ENCODE measurements at regions not wholly inside any gene's neighbourhood (a gene's known extent, or its start where the extent isn't known, plus 50 kb on each side); places are given as distances from the start of the nearest gene placed in this dataset.

- TF ChIP-seq CTCF (IDR thresholded peaks at IDR 0.05): no peak
- intact Hi-C loops (cut with DNase I): no loop called here
- H3K27ac ChIP-seq: no peak overlapping the region
- no peaks in the 10 kb centered on the region for H3K4me1 ChIP-seq
- no peak overlapping the region for H3K4me3 ChIP-seq
- H3K27me3 ChIP-seq: no peaks in the 10 kb centered on the region
- H3K9me3 ChIP-seq: no peaks in the 10 kb centered on the region
- no peak for DNase-seq
- ATAC-seq: no peak
- H3K36me3 ChIP-seq: no peaks in the 10 kb centered on the region
Observed at GRCh38 chr3:39601241-39601640, 133.8 kb downstream of the MOBP start.

- Histone ChIP-seq H3K9me3 (no peaks in the 10 kb centered on the region), H3K27ac (no peak overlapping the region), H3K4me3 (no peak overlapping the region), H3K27me3 (no peaks in the 10 kb centered on the region), H3K36me3 (no peaks in the 10 kb centered on the region), H3K4me1 (no peaks in the 10 kb centered on the region)
- intact Hi-C loops (cut with DNase I): no loop called here
- no peak for DNase-seq
- no peak for TF ChIP-seq CTCF (IDR thresholded peaks at IDR 0.05)
- no peak for ATAC-seq
Observed at GRCh38 chr3:39605837-39606236, 138.4 kb downstream of the MOBP start.

- Histone ChIP-seq H3K4me3 (no peak overlapping the region), H3K4me1 (no peaks in the 10 kb centered on the region), H3K9me3 (peaks cover 0 to 15% of the 10 kb centered on the region in 2 donors), H3K36me3 (no peaks in the 10 kb centered on the region), H3K27ac (no peak overlapping the region), H3K27me3 (no peaks in the 10 kb centered on the region)
- TF ChIP-seq CTCF (IDR thresholded peaks at IDR 0.05): no peak
- DNase-seq: no peak
- intact Hi-C loops (cut with DNase I): no loop called here
- no peak for ATAC-seq
Observed at GRCh38 chr3:39626198-39626597, 158.7 kb downstream of the MOBP start.

- intact Hi-C loops (cut with DNase I): no loop called here
Observed at GRCh38 chr3:39631136-39631535, 163.7 kb downstream of the MOBP start.

GRCh38 chr3:39637807-39638206 is 170.3 kb downstream of the MOBP start:
- Histone ChIP-seq H3K4me1 (peaks cover 0 to 6% of the 10 kb centered on the region in 2 donors), H3K36me3 (no peaks in the 10 kb centered on the region), H3K27ac (no peak overlapping the region), H3K27me3 (no peaks in the 10 kb centered on the region), H3K9me3 (no peaks in the 10 kb centered on the region), H3K4me3 (no peak overlapping the region)
- DNase-seq (no peak), ATAC-seq (no peak)
- intact Hi-C loops (cut with DNase I): no loop called here
- TF ChIP-seq CTCF (IDR thresholded peaks at IDR 0.05): no peak

More at GRCh38 chr3:39631136-39631535, 163.7 kb downstream of the MOBP start:
- DNase-seq: no peak
- TF ChIP-seq CTCF (IDR thresholded peaks at IDR 0.05): no peak
- Histone ChIP-seq H3K27me3 (no peaks in the 10 kb centered on the region), H3K36me3 (no peaks in the 10 kb centered on the region), H3K4me1 (no peaks in the 10 kb centered on the region), H3K27ac (no peak overlapping the region), H3K4me3 (no peak overlapping the region), H3K9me3 (peaks cover 0 to 10% of the 10 kb centered on the region in 2 donors)
- no peak for ATAC-seq
